HepG2 (cell line): ENCODE measurements at regions not wholly inside any gene's neighbourhood (a gene's known extent, or its start where the extent isn't known, plus 50 kb on each side); places are given as distances from the start of the nearest gene placed in this dataset.

Source experiments
- ATAC-seq: fragments of 200-7000 bp; cut with Tn5 transposase; 3 replicates; pipeline ENCODE4 v1.9.1; 2020; ENCODE audit warnings: mild to moderate bottlenecking, moderate library complexity
- BruUV-seq: library from RNA; stranded (reverse); fragments of 400-500 nt; replicated peaks from 2 replicates; lab custom pipeline; 2021; lab: Mats Ljungman, UMichigan
- CTCF ChIA-PET: fragments of 300-600 bp; formaldehyde crosslinking; extraction: SDS; loops from one replicate; lab custom pipeline; 2021; ENCODE audit warnings: low total read pairs, inconsistent platforms, low intra/inter-chr PET ratio; lab: Yijun Ruan, JAX
- POLR2A ChIA-PET: fragments of 350-600 bp; sonication (Branson Sonifier 250); formaldehyde crosslinking; loops from one replicate; lab custom pipeline; 2020; ENCODE audit warnings: antibody characterized with exemption, inconsistent platforms; lab: Yijun Ruan, JAX
- DNase-seq: peaks from one replicate; pipeline ENCODE4 v3.0.0-alpha.2; 2015; ENCODE audit warnings: low spot score
- FAIRE-seq: peaks from 3 replicates; lab custom pipeline; 2011; peaks lifted over from hg19 to GRCh38; lab: Jason Lieb, UNC
- H2AFZ ChIP-seq: one replicate; pipeline ENCODE4 v1.6.1; 2011; ENCODE audit warnings: low read length, inconsistent platforms
- H3K27ac ChIP-seq: fragments of 300-600 bp; 3 replicates; pipeline ENCODE4 v1.8.0; 2011; ENCODE audit warnings: mixed run types, mild to moderate bottlenecking, mixed read lengths, low read length, inconsistent platforms; ENCODE audit not compliant: insufficient read depth; ENCODE audit errors: extremely low read length
- H3K27me3 ChIP-seq, 2 experiments: fragments of 200-600 bp in 1 of 2; 2 replicates in 1 of 2; 3 replicates in 1 of 2; pipeline versions ENCODE4 v1.6.0 to v1.8.0; 2011; ENCODE audit warnings: low read length in 2 of 2, mild to moderate bottlenecking in 2 of 2, moderate library complexity in 2 of 2, inconsistent platforms in 1 of 2; ENCODE audit not compliant: insufficient read depth in 2 of 2, control insufficient read depth in 1 of 2
- H3K36me3 ChIP-seq, 2 experiments: fragments of 200-600 bp in 1 of 2; replicated peaks in 1 of 2; 2 replicates in 1 of 2; 3 replicates in 1 of 2; pipeline versions ENCODE4 v1.5.1 to v1.8.0; 2011; ENCODE audit warnings: low read length in 2 of 2, inconsistent platforms in 1 of 2; ENCODE audit not compliant: insufficient read depth in 2 of 2, control insufficient read depth in 1 of 2
- H3K4me1 ChIP-seq: 2 replicates; pipeline ENCODE4 v1.5.1; 2012; ENCODE audit warnings: low read length, inconsistent platforms; ENCODE audit not compliant: insufficient read depth
- H3K4me2 ChIP-seq: 2 replicates; pipeline ENCODE4 v1.6.0; 2011; ENCODE audit warnings: low read depth, low read length, inconsistent platforms
- H3K4me3 ChIP-seq, 3 experiments: fragments of 200-600 bp in 1 of 3; sonication (generic), shearing (Covaris generic) in 1 of 3; replicated peaks in 1 of 3; 2 replicates each; pipeline ENCODE4 v1.5.1; 2011 to 2016; ENCODE audit warnings: low read length in 3 of 3, inconsistent platforms in 2 of 3, low read depth in 2 of 3, mild to moderate bottlenecking in 2 of 3, control low read depth in 1 of 3, mixed read lengths in 1 of 3; ENCODE audit not compliant: insufficient read depth in 1 of 3
- H3K79me2 ChIP-seq: one replicate; pipeline ENCODE4 v1.6.1; 2011; ENCODE audit warnings: low read length, inconsistent platforms; ENCODE audit not compliant: insufficient read depth
- H3K9ac ChIP-seq: 2 replicates; pipeline ENCODE4 v1.6.0; 2011; ENCODE audit warnings: mild to moderate bottlenecking, low read depth, low read length, inconsistent platforms; ENCODE audit not compliant: insufficient read depth
- H3K9me3 ChIP-seq: 2 replicates; pipeline ENCODE4 v1.5.1; 2012; ENCODE audit warnings: mild to moderate bottlenecking, low read length
- H4K20me1 ChIP-seq: 2 replicates; pipeline ENCODE4 v1.6.0; 2011; ENCODE audit warnings: inconsistent platforms, mild to moderate bottlenecking, low read length, moderate library complexity; ENCODE audit not compliant: insufficient read depth
- CEBPG ChIP-seq: IDR thresholded peaks from 2 replicates; pipeline ENCODE4 v1.6.1; 2016
- ETV5 ChIP-seq: IDR thresholded peaks from 2 replicates; pipeline ENCODE4 v1.6.1; 2018; ENCODE audit warnings: missing biosample characterization, missing genetic modification reagents, inconsistent platforms, borderline replicate concordance
- GTF2F1 ChIP-seq: fragments of 150-350 bp; IDR thresholded peaks from 2 replicates; pipeline ENCODE4 v1.6.1; 2014; ENCODE audit warnings: low read length
- HNRNPUL1 ChIP-seq: fragments of 200-400 bp; formaldehyde crosslinking; IDR thresholded peaks from 2 replicates; pipeline ENCODE4 v1.6.1; 2017; ENCODE audit warnings: low read depth, mild to moderate bottlenecking, low read length, moderate library complexity
- NFYC ChIP-seq: IDR thresholded peaks from 2 replicates; pipeline ENCODE4 v1.6.1; 2016; ENCODE audit warnings: missing genetic modification reagents, missing compliant biosample characterization
- SKI ChIP-seq: fragments of 450-650 bp; IDR thresholded peaks from one replicate; pipeline ENCODE4 v1.6.1; 2018; ENCODE audit warnings: mild to moderate bottlenecking; ENCODE audit not compliant: partially characterized antibody
- TBX2 ChIP-seq: sonication (generic); formaldehyde crosslinking; IDR thresholded peaks from 2 replicates; pipeline ENCODE4 v1.5.0; 2020; ENCODE audit warnings: missing genetic modification reagents, mild to moderate bottlenecking, borderline replicate concordance
- ZC3H13 ChIP-seq: sonication (generic); formaldehyde crosslinking; IDR thresholded peaks from 2 replicates; pipeline ENCODE4 v1.8.1; 2023; ENCODE audit warnings: mild to moderate bottlenecking, missing genetic modification reagents, moderate library complexity
- ZFP36L2 ChIP-seq: sonication (generic); formaldehyde crosslinking; IDR thresholded peaks from 2 replicates; pipeline ENCODE4 v1.4.0; 2020; ENCODE audit warnings: missing genetic modification reagents
- ZMAT3 ChIP-seq: sonication (generic); formaldehyde crosslinking; conservative IDR thresholded peaks from 2 replicates; pipeline ENCODE4 v1.7.0; 2021; ENCODE audit warnings: missing genetic modification reagents
- ZNF281 ChIP-seq: sonication (generic); formaldehyde crosslinking; IDR thresholded peaks from 2 replicates; pipeline ENCODE4 v1.4.0; 2020; ENCODE audit warnings: missing genetic modification reagents, borderline replicate concordance
- ZNF547 ChIP-seq: sonication (generic); formaldehyde crosslinking; IDR thresholded peaks from 2 replicates; pipeline ENCODE4 v1.5.1; 2020; ENCODE audit warnings: mild to moderate bottlenecking, missing genetic modification reagents
- ZNF563 ChIP-seq: sonication (generic); formaldehyde crosslinking; IDR thresholded peaks from 2 replicates; pipeline ENCODE4 v1.8.0; 2022; ENCODE audit warnings: mild to moderate bottlenecking, moderate library complexity, missing genetic modification reagents
- ZNF570 ChIP-seq: sonication (generic); formaldehyde crosslinking; IDR thresholded peaks from 2 replicates; pipeline ENCODE4 v1.4.0; 2020; ENCODE audit warnings: mild to moderate bottlenecking, missing genetic modification reagents, borderline replicate concordance
- ZNF672 ChIP-seq: sonication (generic); formaldehyde crosslinking; IDR thresholded peaks from 2 replicates; pipeline ENCODE4 v1.8.1; 2022; ENCODE audit warnings: missing genetic modification reagents
- ZNF709 ChIP-seq: sonication (generic); formaldehyde crosslinking; IDR thresholded peaks from 2 replicates; pipeline ENCODE4 v1.5.0; 2020; ENCODE audit warnings: mild to moderate bottlenecking, missing genetic modification reagents
- ZNF768 ChIP-seq: sonication (generic); formaldehyde crosslinking; IDR thresholded peaks from 2 replicates; pipeline ENCODE4 v1.4.0; 2020; ENCODE audit warnings: missing genetic modification reagents
- ZSCAN12 ChIP-seq: sonication (generic); formaldehyde crosslinking; IDR thresholded peaks from 2 replicates; pipeline ENCODE4 v1.9.0; 2021; ENCODE audit warnings: mild to moderate bottlenecking, missing genetic modification reagents
- WGBS: methylation state at CpG from one replicate; pipeline ENCODE4 v1.1.6; 2017; ENCODE audit warnings: low lambda C conversion rate; 5-methylcytosine and 5-hydroxymethylcytosine counted together
- in situ Hi-C: cut with HindIII; loops from 2 replicates; pipeline ENCODE4 v1.10.0; 2017; ENCODE audit warnings: low pct_unique_long_range_greater_than_20kb; ENCODE audit not compliant: extremely low pct_ligation_motif_present
- intact Hi-C: fragments of 100-400 bp; cut with micrococcal nuclease; formaldehyde crosslinking; loops from one replicate; pipeline ENCODE4 v1.10.0; 2022; ENCODE audit not compliant: unreplicated experiment
- TF ChIP-seq, protein P1 (sequence below): IDR thresholded peaks from 2 replicates; pipeline ENCODE4 v1.6.1; 2016; ENCODE audit warnings: control low read depth

GRCh38 chr4:152099981-152100378 is 339.2 kb upstream of the GATB start:
- no peak overlapping the region for H3K4me2 ChIP-seq
- intact Hi-C loops = no loop called here
- no peaks in the 10 kb centered on the region for H3K9me3 ChIP-seq
- no peaks in the 10 kb centered on the region for H4K20me1 ChIP-seq
- FAIRE-seq = no peak
- H3K79me2 ChIP-seq = no peaks in the 10 kb centered on the region
- H3K27me3 ChIP-seq = peaks cover 0 to 11% of the 10 kb centered on the region in 2 experiments; a peak in 4 of 5 replicates
- in situ Hi-C loops = no loop called here
- no peak for TF ChIP-seq ZMAT3
- TF ChIP-seq, all 625 proteins: peak for 0
- POLR2A ChIA-PET = no interaction called here
- H2AFZ ChIP-seq = no peak overlapping the region
- BruUV-seq = no TSS peak
- 55% methylated on average over 7 of the region's 7 CpGs for WGBS
- DNase-seq = no peak
- no peak for ATAC-seq
- no peaks in the 10 kb centered on the region for H3K4me1 ChIP-seq
- CTCF ChIA-PET = no interaction called here
- no peak overlapping the region for H3K9ac ChIP-seq
- no peaks in the 10 kb centered on the region for H3K36me3 ChIP-seq
- H3K4me3 ChIP-seq = no peak overlapping the region
- H3K27ac ChIP-seq = no peak overlapping the region

GRCh38 chr4:152099555-152099954 is 338.7 kb upstream of the GATB start:
- POLR2A ChIA-PET = no interaction called here
- Histone ChIP-seq H3K27me3 (peaks cover 0 to 11% of the 10 kb centered on the region in 2 experiments; a peak in 4 of 5 replicates), H3K4me3 (no peak overlapping the region), H3K27ac (no peak overlapping the region), H3K4me1 (no peaks in the 10 kb centered on the region), H2AFZ (no peak overlapping the region), H4K20me1 (no peaks in the 10 kb centered on the region), H3K9ac (no peak overlapping the region), H3K9me3 (no peaks in the 10 kb centered on the region), H3K36me3 (no peaks in the 10 kb centered on the region), H3K4me2 (no peak overlapping the region), H3K79me2 (no peaks in the 10 kb centered on the region)
- TF ChIP-seq, protein P1, sequence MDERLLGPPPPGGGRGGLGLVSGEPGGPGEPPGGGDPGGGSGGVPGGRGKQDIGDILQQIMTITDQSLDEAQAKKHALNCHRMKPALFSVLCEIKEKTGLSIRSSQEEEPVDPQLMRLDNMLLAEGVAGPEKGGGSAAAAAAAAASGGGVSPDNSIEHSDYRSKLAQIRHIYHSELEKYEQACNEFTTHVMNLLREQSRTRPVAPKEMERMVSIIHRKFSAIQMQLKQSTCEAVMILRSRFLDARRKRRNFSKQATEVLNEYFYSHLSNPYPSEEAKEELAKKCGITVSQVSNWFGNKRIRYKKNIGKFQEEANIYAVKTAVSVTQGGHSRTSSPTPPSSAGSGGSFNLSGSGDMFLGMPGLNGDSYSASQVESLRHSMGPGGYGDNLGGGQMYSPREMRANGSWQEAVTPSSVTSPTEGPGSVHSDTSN = no peak
- no peak for TF ChIP-seq ZNF672 (CRISPR knock-in tag)
- TF ChIP-seq ZNF281 (CRISPR knock-in tag) = no peak
- no peak for TF ChIP-seq ZNF709 (CRISPR knock-in tag)
- TF ChIP-seq ZNF570 (CRISPR knock-in tag) = no peak
- no peak for TF ChIP-seq CEBPG (CRISPR knock-in tag)
- no peak for TF ChIP-seq ZNF563 (CRISPR knock-in tag)
- TF ChIP-seq SKI = no peak
- no peak for TF ChIP-seq NFYC (CRISPR knock-in tag)
- TF ChIP-seq ZFP36L2 (CRISPR knock-in tag) = no peak
- TF ChIP-seq ZC3H13 (CRISPR knock-in tag) = no peak
- TF ChIP-seq ZNF547 (CRISPR knock-in tag) = no peak
- TF ChIP-seq ZNF768 (CRISPR knock-in tag) = no peak
- no peak for TF ChIP-seq TBX2 (CRISPR knock-in tag)
- no peak for TF ChIP-seq GTF2F1
- TF ChIP-seq HNRNPUL1 = no peak
- TF ChIP-seq ETV5 (CRISPR knock-in tag) = no peak
- TF ChIP-seq ZSCAN12 (CRISPR knock-in tag) = no peak
- in situ Hi-C loops (no loop called here), intact Hi-C loops (no loop called here)
- ATAC-seq = peak; percentile 54; the same call in 1 of the 3 replicates
- FAIRE-seq = no peak
- BruUV-seq = no TSS peak
- no peak for DNase-seq
- 0% methylated on average over 2 of the region's 2 CpGs for WGBS
- CTCF ChIA-PET = no interaction called here
